GM23248 (cell line): ENCODE measurements at regions not wholly inside any gene's neighbourhood (a gene's known extent, or its start where the extent isn't known, plus 50 kb on each side); places are given as distances from the start of the nearest gene placed in this dataset.

Source experiments
- DNase-seq: peaks from one replicate; pipeline ENCODE4 v3.0.0-alpha.2; 2015
- H2AFZ ChIP-seq: fragments of 200-600 bp; sonication (generic); 2 replicates; pipeline ENCODE4 v1.6.1; 2016; ENCODE audit warnings: antibody characterized with exemption
- H3F3A ChIP-seq: fragments of 200-600 bp; sonication (generic); 2 replicates; pipeline ENCODE4 v1.6.1; 2016; ENCODE audit warnings: mild to moderate bottlenecking, antibody characterized with exemption, mixed run types; ENCODE audit not compliant: insufficient read depth
- H3K27ac ChIP-seq: fragments of 200-600 bp; sonication (generic); 2 replicates; pipeline ENCODE4 v1.5.1; 2016; ENCODE audit warnings: mild to moderate bottlenecking
- H3K27me3 ChIP-seq: fragments of 200-600 bp; sonication (generic); replicated peaks from 2 replicates; pipeline ENCODE4 v1.6.1; 2016; ENCODE audit warnings: mild to moderate bottlenecking; ENCODE audit not compliant: insufficient read depth
- H3K36me3 ChIP-seq: fragments of 200-600 bp; sonication (generic); 2 replicates; pipeline ENCODE4 v1.6.1; 2016; ENCODE audit warnings: low read depth, mild to moderate bottlenecking
- H3K4me1 ChIP-seq: fragments of 200-600 bp; sonication (generic); 2 replicates; pipeline ENCODE4 v1.6.1; 2016; ENCODE audit warnings: mild to moderate bottlenecking; ENCODE audit not compliant: insufficient read depth
- H3K4me2 ChIP-seq: fragments of 200-600 bp; sonication (generic); one replicate; pipeline ENCODE4 v1.6.1; 2016; ENCODE audit warnings: mild to moderate bottlenecking; ENCODE audit not compliant: unreplicated experiment
- H3K4me3 ChIP-seq: fragments of 200-600 bp; sonication (generic); 2 replicates; pipeline ENCODE4 v1.5.1; 2016; ENCODE audit warnings: mild to moderate bottlenecking
- H3K79me2 ChIP-seq: fragments of 200-600 bp; sonication (generic); 2 replicates; pipeline ENCODE4 v1.6.1; 2016; ENCODE audit warnings: mild to moderate bottlenecking; ENCODE audit not compliant: insufficient read depth
- H3K9ac ChIP-seq: fragments of 200-600 bp; sonication (generic); 2 replicates; pipeline ENCODE4 v1.6.1; 2016; ENCODE audit warnings: mild to moderate bottlenecking
- H3K9me2 ChIP-seq: fragments of 200-600 bp; sonication (generic); 2 replicates; pipeline ENCODE4 v1.6.1; 2016; ENCODE audit warnings: mixed run types, mild to moderate bottlenecking, moderate library complexity; ENCODE audit not compliant: insufficient read depth
- H3K9me3 ChIP-seq: fragments of 200-600 bp; sonication (generic); one replicate; pipeline ENCODE4 v1.6.1; 2017; ENCODE audit warnings: low read depth
- H4K20me1 ChIP-seq: fragments of 200-600 bp; sonication (generic); 2 replicates; pipeline ENCODE4 v1.6.0; 2016; ENCODE audit not compliant: insufficient read depth
- EZH2 ChIP-seq: fragments of 200-600 bp; sonication (generic); IDR thresholded peaks from 2 replicates; pipeline ENCODE4 v1.6.1; 2018; ENCODE audit warnings: antibody characterized with exemption, mild to moderate bottlenecking; ENCODE audit not compliant: insufficient read depth, poor library complexity, severe bottlenecking
- EZH2phosphoT487 ChIP-seq: fragments of 200-600 bp; sonication (generic); IDR thresholded peaks from 2 replicates; pipeline ENCODE4 v1.6.1; 2018; ENCODE audit warnings: antibody characterized with exemption, moderate library complexity, mild to moderate bottlenecking, low read depth; ENCODE audit not compliant: insufficient read depth
- WGBS, 2 experiments: methylation state at CpG; one replicate each; pipeline ENCODE4 v1.1.6; 2015 to 2017; ENCODE audit warnings: low lambda C conversion rate in 2 of 2, low coverage in 1 of 2; ENCODE audit errors: missing lambda C conversion rate in 2 of 2; 5-methylcytosine and 5-hydroxymethylcytosine counted together
- in situ Hi-C: fragments of 300-500 bp; cut with MboI; formaldehyde crosslinking; loops from 2 replicates; pipeline ENCODE4 v1.15.0; 2020

DNA sequence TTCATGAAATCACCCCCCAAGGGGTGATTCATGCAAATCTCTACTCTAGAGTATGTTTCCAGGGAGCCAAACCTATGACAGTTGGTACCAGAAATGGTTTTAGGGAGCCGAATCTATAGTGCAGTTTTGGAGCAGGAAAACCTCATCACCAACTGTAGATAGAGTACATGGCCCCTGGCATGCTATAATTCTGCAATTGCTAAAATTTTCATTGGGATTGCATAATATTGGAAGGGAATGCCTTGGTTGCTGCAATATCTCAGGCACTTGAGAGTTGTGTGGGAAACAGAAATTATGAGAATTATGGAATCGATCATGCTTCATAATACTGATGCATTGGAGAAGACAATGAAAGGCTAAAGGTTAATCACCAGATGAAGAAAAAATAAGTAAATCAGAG is 148.2 kb upstream of the PLPPR1 start:
- 37 to 43% methylated on average over 2 of the region's 2 CpGs for WGBS, 2 experiments
- no peaks in the 10 kb centered on the region for H3K27me3 ChIP-seq
- H3K9ac ChIP-seq: no peak overlapping the region
- no peaks in the 10 kb centered on the region for H3F3A ChIP-seq
- H3K4me2 ChIP-seq: no peak overlapping the region
- DNase-seq: no peak
- H3K79me2 ChIP-seq: no peaks in the 10 kb centered on the region
- H3K27ac ChIP-seq: no peak overlapping the region
- no peaks in the 10 kb centered on the region for H3K4me1 ChIP-seq
- no peak overlapping the region for H3K4me3 ChIP-seq
- no peaks in the 10 kb centered on the region for H3K36me3 ChIP-seq
- H3K9me3 ChIP-seq: no peaks in the 10 kb centered on the region
- H3K9me2 ChIP-seq: no peaks in the 10 kb centered on the region
- H2AFZ ChIP-seq: no peak overlapping the region
- H4K20me1 ChIP-seq: no peaks in the 10 kb centered on the region
- in situ Hi-C loops: loop anchor here (25.0 kb wide), 1 partner anchor 93 kb away; no protein-coding TSS in a partner anchor
- no peak for TF ChIP-seq EZH2phosphoT487
- TF ChIP-seq EZH2: no peak

DNA sequence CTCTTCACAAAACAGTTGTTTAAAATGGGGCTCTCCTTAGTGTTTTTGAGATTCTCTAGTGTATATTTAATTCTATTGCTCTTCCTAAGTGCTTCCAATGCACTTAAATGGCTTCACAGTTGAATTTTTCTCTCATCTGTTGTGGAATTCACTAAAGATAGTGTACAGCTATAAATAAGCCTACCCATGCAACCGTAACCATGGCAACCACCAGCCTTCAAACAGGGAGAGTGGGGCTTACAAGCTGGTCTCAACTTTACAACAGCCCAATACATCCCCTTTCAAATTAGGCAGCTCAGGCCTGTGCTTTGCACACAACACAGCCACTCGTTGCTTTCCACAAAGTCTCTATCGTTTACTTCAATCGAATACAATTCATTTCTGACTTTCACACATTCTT is 144.0 kb upstream of the PLPPR1 start:
- Histone ChIP-seq H3K36me3 (no peaks in the 10 kb centered on the region), H3K9me3 (no peaks in the 10 kb centered on the region), H3K9me2 (no peaks in the 10 kb centered on the region), H2AFZ (no peak overlapping the region), H3F3A (no peaks in the 10 kb centered on the region), H3K4me2 (no peak overlapping the region), H3K4me3 (no peak overlapping the region), H3K27ac (no peak overlapping the region), H3K27me3 (no peaks in the 10 kb centered on the region), H3K9ac (no peak overlapping the region), H4K20me1 (no peaks in the 10 kb centered on the region), H3K79me2 (no peaks in the 10 kb centered on the region), H3K4me1 (no peaks in the 10 kb centered on the region)
- TF ChIP-seq EZH2 (no peak), EZH2phosphoT487 (no peak)
- 10 to 14% methylated on average over 4 of the region's 4 CpGs for WGBS, 2 experiments
- in situ Hi-C loops: loop anchor here (25.0 kb wide), 1 partner anchor 97 kb away; no protein-coding TSS in a partner anchor
- no peak for DNase-seq

DNA sequence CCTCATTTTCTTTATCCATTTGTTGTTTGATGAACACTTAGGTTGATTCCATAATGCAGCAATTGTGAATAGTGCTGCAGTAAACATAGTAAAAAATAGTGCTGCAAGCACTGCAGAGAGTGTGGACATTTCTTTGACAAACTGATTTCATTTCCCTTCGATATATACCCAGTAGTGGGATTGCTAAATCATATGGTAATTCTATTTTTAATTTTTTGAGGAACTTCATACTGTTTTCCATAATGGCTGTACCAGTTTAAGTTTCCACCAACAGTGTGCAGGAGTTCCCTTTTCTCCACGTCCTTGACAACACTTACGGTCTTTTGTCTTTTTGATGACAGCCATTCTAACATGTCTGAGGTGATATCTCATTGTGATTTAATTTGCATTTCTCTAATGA is 138.2 kb upstream of the PLPPR1 start:
- no peaks in the 10 kb centered on the region for H3K9me3 ChIP-seq
- H3K4me1 ChIP-seq: no peaks in the 10 kb centered on the region
- in situ Hi-C loops: loop anchor here (25.0 kb wide), 1 partner anchor 103 kb away; no protein-coding TSS in a partner anchor
- DNase-seq: no peak
- H3K9me2 ChIP-seq: no peaks in the 10 kb centered on the region
- no peak overlapping the region for H3K4me3 ChIP-seq
- 27 to 36% methylated on average over 3 of the region's 3 CpGs for WGBS, 2 experiments
- H4K20me1 ChIP-seq: no peaks in the 10 kb centered on the region
- no peaks in the 10 kb centered on the region for H3K79me2 ChIP-seq
- H3F3A ChIP-seq: no peaks in the 10 kb centered on the region
- H3K36me3 ChIP-seq: no peaks in the 10 kb centered on the region
- H3K9ac ChIP-seq: no peak overlapping the region
- H3K27ac ChIP-seq: no peak overlapping the region
- TF ChIP-seq EZH2phosphoT487: no peak
- TF ChIP-seq EZH2: no peak
- no peak overlapping the region for H3K4me2 ChIP-seq
- no peak overlapping the region for H2AFZ ChIP-seq
- H3K27me3 ChIP-seq: no peaks in the 10 kb centered on the region

DNA sequence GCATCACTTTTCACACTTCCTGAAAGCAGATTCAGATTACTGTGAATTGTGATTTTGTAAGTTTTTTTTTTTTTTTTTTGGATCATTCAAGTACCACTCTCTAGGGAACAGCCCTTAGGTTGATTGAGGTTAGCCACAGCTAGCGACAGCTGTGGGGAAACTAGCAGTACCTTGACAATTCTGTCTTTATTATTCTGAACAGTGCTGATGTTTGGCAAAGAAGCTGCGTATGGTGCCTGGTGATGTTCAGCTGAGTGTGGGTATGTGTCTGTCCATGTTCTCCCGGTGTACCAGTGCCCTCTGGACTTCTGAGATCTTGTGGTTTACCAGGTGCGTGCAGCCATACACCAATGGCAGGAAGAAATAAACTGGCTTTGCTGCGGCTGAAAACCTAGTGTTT is 117.3 kb upstream of the PLPPR1 start:
- H3K27ac ChIP-seq: no peak overlapping the region
- no peak overlapping the region for H3K4me2 ChIP-seq
- TF ChIP-seq EZH2 (no peak), EZH2phosphoT487 (no peak)
- no peak overlapping the region for H3K4me3 ChIP-seq
- H3K27me3 ChIP-seq: no peaks in the 10 kb centered on the region
- in situ Hi-C loops: no loop called here
- H3F3A ChIP-seq: no peaks in the 10 kb centered on the region
- no peaks in the 10 kb centered on the region for H3K9me2 ChIP-seq
- no peaks in the 10 kb centered on the region for H3K9me3 ChIP-seq
- H4K20me1 ChIP-seq: no peaks in the 10 kb centered on the region
- WGBS, 2 experiments: 26 to 37% methylated on average over 5 of the region's 5 CpGs
- no peaks in the 10 kb centered on the region for H3K79me2 ChIP-seq
- H3K36me3 ChIP-seq: no peaks in the 10 kb centered on the region
- H2AFZ ChIP-seq: no peak overlapping the region
- H3K9ac ChIP-seq: no peak overlapping the region
- no peaks in the 10 kb centered on the region for H3K4me1 ChIP-seq
- DNase-seq: no peak

DNA sequence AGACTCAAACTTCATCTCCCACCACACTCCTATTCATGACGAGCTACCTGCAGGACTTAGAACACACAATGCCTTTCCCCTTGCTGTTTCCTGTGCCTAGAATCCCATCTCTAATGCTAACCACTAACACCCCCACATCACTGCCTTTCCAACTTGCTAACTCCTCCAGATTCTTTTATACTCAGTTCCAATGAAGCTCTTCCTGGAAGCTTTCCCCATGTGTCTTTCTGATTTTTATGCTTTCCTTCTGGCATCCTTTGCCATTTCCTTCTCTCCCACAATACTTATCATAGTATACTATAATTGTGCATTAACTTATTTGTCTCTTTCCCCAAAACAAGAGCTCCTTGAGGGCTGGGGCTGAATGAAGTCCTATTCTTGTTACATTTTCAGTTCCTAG is 115.3 kb upstream of the PLPPR1 start:
- in situ Hi-C loops: no loop called here

More for the DNA sequence above, 115.3 kb upstream of the PLPPR1 start:
- no peak overlapping the region for H3K4me3 ChIP-seq
- no peaks in the 10 kb centered on the region for H3K79me2 ChIP-seq
- H4K20me1 ChIP-seq: no peaks in the 10 kb centered on the region
- H3K27me3 ChIP-seq: no peaks in the 10 kb centered on the region
- H3K9ac ChIP-seq: no peak overlapping the region
- H3K36me3 ChIP-seq: no peaks in the 10 kb centered on the region
- TF ChIP-seq EZH2 (no peak), EZH2phosphoT487 (no peak)
- H3K4me1 ChIP-seq: no peaks in the 10 kb centered on the region
- DNase-seq: no peak
- WGBS, 2 experiments: 0% methylated on average over 1 of the region's 1 CpG
- H2AFZ ChIP-seq: no peak overlapping the region
- H3F3A ChIP-seq: no peaks in the 10 kb centered on the region
- H3K27ac ChIP-seq: no peak overlapping the region
- no peak overlapping the region for H3K4me2 ChIP-seq
- no peaks in the 10 kb centered on the region for H3K9me3 ChIP-seq
- H3K9me2 ChIP-seq: no peaks in the 10 kb centered on the region
